Calu3 (cell line): ENCODE measurements at regions not wholly inside any gene's neighbourhood (a gene's known extent, or its start where the extent isn't known, plus 50 kb on each side); places are given as distances from the start of the nearest gene placed in this dataset.

Experiments used
- BruUV-seq: library from RNA; stranded (reverse); fragments of 400-500 nt; replicated peaks from 2 replicates; lab custom pipeline; 2021; lab: Mats Ljungman, UMichigan
- CTCF ChIA-PET: fragments of 300-600 bp; sonication (Branson Sonifier 250); formaldehyde crosslinking; loops from one replicate; lab custom pipeline; 2022; ENCODE audit warnings: antibody characterized with exemption; lab: Charles Lee
- DNase-seq: peaks from one replicate; pipeline ENCODE4 v3.0.0; 2022
- H3K27ac Mint-ChIP-seq: one replicate; pipeline ENCODE4 v1.8.0; 2022; ENCODE audit warnings: mixed read lengths; ENCODE audit not compliant: unreplicated experiment
- H3K27me3 Mint-ChIP-seq: one replicate; pipeline ENCODE4 v1.8.0; 2022; ENCODE audit warnings: mixed read lengths; ENCODE audit not compliant: unreplicated experiment
- H3K36me3 Mint-ChIP-seq: one replicate; pipeline ENCODE4 v1.8.0; 2022; ENCODE audit warnings: mild to moderate bottlenecking, moderate library complexity, mixed read lengths; ENCODE audit not compliant: insufficient read depth, unreplicated experiment
- H3K4me1 Mint-ChIP-seq: one replicate; pipeline ENCODE4 v1.8.0; 2022; ENCODE audit warnings: mild to moderate bottlenecking, low read depth, mixed read lengths; ENCODE audit not compliant: unreplicated experiment
- H3K4me3 Mint-ChIP-seq: one replicate; pipeline ENCODE4 v1.8.0; 2022; ENCODE audit warnings: mild to moderate bottlenecking, low read depth, moderate library complexity, mixed read lengths; ENCODE audit not compliant: unreplicated experiment
- H3K9me3 Mint-ChIP-seq: one replicate; pipeline ENCODE4 v1.8.0; 2022; ENCODE audit warnings: low read depth, mixed read lengths; ENCODE audit not compliant: unreplicated experiment
- CTCF ChIP-seq: fragments of 200-600 bp; IDR thresholded peaks from one replicate; pipeline ENCODE4 v1.8.0; 2022; ENCODE audit warnings: antibody characterized with exemption; ENCODE audit not compliant: unreplicated experiment
- intact Hi-C: fragments of 100-400 bp; cut with micrococcal nuclease; formaldehyde crosslinking; loops from one replicate; pipeline ENCODE4 v1.10.0; 2022; ENCODE audit not compliant: unreplicated experiment

GRCh38 chr10:37434091-37434490 lies 308.7 kb downstream of the ANKRD30A start:
- H3K27ac Mint-ChIP-seq = no peak overlapping the region
- H3K4me1 Mint-ChIP-seq = no peaks in the 10 kb centered on the region
- H3K36me3 Mint-ChIP-seq = no peaks in the 10 kb centered on the region
- H3K27me3 Mint-ChIP-seq = no peaks in the 10 kb centered on the region
- CTCF ChIA-PET = no interaction called here
- BruUV-seq = no TSS peak
- intact Hi-C loops = loop anchor here (2.0 kb wide), 1 partner anchor 61 kb away; no protein-coding TSS in a partner anchor
- H3K9me3 Mint-ChIP-seq = no peaks in the 10 kb centered on the region
- no peak for TF ChIP-seq CTCF
- no peak overlapping the region for H3K4me3 Mint-ChIP-seq
- no peak for DNase-seq
